ENCODE measurements at regions not wholly inside any gene's neighbourhood (a gene's known extent, or its start where the extent isn't known, plus 50 kb on each side); places are given as distances from the start of the nearest gene placed in this dataset.
A peak's percentile ranks its signal among the peaks of the same experiment; 100 is the strongest.

- DNase-seq (ENCODE audit: low read depth): peak; percentile 73
Measured at GRCh38 chr12:65681226-65681625, 143.1 kb upstream of the HMGA2 start.

- DNase-seq (ENCODE audit: low read depth): no peak
Measured at GRCh38 chr12:65682112-65682511, 142.2 kb upstream of the HMGA2 start.

DNA sequence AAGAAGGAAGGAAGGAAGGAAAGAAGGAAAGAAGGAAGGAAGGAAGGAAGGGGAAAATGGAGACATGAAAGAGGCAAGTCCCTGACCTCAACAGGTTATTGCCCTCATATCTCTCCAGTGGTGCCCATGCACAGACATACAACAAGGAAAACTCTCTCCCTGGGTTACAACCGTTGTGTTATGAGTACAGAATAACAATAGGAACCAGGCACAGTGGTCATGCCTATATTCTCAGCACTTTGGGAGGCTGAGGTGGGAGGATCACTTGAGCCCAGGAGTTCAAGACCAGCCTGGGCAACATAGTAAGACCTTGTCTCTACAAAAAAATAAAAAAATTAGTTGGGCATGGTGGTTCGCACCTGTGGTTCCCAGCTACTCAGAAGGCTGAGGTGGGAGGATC, 139.4 kb upstream of the HMGA2 start:
- no peak for DNase-seq (ENCODE audit: low read depth)

GRCh38 chr12:65685514-65685913, 138.8 kb upstream of the HMGA2 start:
- DNase-seq (ENCODE audit: low read depth): peak; percentile 52

DNA sequence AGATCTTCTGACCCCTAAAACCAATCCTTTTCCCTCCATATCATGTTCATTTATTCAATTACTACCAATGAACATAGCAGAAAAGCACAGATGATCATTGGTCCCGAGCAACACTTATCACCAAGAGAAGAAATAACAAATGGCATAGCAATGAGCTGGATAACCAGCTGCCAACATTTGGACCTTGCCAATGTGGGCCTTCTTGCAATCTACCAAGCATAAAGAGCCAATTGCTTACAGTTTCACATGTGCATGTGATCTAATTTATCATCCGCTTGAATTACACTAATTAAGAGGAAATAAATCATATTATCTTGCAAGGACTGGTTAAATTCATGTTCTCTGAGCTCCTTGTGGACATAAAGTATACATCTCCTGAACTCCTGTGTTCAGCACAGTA, 134.8 kb upstream of the HMGA2 start:
- no peak for DNase-seq (ENCODE audit: low read depth)

GRCh38 chr12:65690477-65690876, 133.8 kb upstream of the HMGA2 start:
- no peak for DNase-seq (ENCODE audit: low read depth)

DNA sequence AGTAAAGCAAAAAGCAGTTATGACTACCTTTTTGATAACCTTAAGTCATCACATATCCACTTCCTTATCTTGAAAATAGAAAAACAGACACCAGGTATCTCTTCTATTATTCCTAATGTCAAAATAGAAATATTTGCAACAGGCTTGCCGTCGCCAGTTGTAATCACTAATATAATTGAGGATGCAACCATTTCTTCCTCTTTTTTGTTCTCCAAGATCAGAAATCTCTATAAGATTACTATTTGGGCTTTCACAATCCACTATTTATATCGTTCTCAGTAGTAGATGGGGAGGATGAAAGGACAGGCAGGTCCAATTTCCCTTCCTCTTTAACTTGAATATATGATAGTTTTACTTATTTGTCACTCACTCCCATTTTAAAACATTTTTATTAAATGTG, 130.2 kb upstream of the HMGA2 start:
- no peak for DNase-seq (ENCODE audit: low read depth)

DNA sequence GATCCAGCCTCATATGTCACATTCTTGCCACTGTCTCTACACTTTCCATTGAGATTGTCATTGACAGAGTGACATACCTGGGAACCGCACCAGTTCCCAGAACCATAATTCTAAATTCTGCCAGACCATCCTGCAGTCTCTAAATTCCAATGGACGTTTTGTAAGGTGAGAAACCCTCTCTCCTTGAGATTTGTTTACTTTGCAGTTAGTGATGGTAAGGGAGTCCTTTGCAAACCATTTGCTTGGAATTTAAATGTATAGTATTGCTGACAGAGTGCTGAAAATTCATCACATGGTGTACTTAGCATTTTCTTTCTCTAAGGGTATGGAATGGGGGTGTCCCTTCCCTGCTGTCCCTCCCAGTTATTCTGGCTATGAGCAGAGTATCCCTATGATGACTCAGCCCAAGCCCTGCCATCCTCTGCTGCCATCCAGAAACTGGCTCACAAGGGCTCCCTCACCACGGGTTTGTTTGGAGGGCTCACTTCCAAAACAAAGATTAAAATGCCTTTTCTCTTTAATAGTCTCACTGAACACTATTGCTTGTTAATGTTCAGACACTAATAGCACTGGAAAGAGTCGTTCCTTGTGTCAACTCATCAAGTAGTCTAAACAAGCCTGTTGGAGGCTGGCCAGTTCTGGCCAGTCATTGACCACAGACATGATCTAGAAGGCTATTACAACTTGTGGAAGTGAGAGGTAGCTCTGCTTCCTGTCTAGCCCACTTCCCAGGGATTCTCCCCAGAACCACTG, 129.0 kb upstream of the HMGA2 start:
- DNase-seq (ENCODE audit: low read depth): peak; percentile 98

DNA sequence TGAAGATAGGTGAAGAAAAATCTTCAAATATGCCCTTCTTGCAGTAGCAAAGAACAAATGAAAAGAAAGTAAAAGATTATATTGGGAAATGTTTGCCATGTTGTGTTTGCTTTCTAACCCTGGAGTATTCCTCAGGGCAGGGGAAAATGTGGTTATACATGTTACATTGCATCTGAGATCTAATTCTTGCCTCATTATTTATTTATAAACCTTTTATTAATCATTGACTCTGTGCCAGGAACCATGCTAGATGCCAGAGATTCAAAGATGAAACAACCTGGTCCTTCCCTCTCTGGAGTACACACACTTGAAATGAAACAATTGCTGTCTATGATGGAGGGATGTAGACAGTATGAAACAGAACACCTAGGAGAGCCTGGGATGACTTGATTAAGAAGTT, 128.1 kb upstream of the HMGA2 start:
- peak; percentile 41 for DNase-seq (ENCODE audit: low read depth)

DNA sequence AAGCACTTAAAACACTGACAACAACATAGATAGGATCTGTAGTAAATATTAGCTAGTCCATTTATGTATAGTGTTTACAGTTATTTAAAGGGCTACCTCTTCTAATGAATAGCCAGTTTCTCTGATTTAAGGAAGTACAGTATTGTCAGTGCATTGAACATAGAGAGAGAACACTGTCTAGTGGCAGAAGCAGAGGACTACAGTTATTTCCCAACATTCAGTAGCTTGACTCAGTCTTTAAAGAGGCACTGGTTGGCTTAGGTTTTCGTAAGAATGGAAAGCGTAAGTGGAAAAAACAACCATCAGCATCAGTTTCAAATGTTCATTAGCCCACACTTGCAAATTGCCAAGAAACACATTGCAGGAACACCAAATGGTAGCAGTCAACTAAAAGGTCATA, 125.0 kb upstream of the HMGA2 start:
- DNase-seq (ENCODE audit: low read depth): peak; percentile 82

- DNase-seq (ENCODE audit: low read depth): no peak
Measured at GRCh38 chr12:65703176-65703575, 121.1 kb upstream of the HMGA2 start.

- no peak for DNase-seq (ENCODE audit: low read depth)
Measured at GRCh38 chr12:65705380-65705876, 118.9 kb upstream of the HMGA2 start.

DNA sequence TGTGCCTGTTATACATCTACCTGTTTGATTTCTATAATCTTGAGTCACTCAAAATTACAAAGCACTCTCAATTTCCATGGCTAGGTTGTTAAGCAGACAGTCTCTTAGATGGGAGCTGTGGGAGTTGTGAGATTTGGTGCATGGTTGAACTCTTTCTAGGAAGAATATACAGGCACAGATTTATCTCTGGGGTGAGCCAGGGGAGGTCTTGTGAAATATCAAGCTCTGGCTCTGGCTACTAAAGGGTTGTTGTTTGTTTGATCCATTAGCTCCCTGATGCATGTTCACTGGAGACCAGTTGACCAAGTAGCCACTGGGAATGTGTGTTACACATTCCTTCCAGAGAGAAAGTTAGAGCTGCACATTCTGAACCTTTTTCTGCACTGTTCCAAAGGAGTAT, 117.2 kb upstream of the HMGA2 start:
- DNase-seq (ENCODE audit: low read depth): peak; percentile 56

DNA sequence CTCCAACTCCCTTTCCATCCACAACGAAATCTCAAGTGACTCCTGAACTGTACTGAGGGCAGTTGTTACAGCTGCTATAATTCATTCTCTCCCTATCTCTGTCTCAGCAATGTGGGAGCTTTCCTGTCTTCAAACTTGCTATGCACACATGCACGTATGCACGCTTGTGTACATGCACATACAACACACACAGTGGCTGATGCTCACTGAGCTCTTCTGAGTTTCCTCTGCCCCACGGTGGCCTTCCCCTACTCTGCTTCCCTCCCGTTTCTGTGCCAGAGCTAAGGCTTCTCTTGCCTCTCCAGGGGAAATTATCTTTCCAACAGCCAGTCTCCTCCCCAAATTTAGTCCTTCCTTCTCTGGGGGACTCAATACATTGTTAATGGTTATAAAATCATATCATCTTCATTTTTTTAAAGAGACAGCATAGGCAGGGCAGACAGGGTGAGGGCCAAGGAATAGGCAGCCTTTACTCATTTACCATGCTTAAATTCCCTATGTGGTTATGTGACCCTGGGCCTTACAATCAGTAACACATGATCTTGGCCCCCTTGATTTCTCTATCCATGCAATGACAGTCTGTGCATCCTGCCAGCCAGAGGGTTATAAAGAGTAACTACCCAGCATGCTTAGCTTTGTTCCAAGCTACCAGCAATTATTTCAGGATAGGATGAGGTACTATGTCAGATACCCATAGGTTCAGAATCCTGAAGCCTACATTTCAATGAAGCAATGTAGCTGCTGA, 111.9 kb upstream of the HMGA2 start:
- DNase-seq (ENCODE audit: low read depth): no peak

DNA sequence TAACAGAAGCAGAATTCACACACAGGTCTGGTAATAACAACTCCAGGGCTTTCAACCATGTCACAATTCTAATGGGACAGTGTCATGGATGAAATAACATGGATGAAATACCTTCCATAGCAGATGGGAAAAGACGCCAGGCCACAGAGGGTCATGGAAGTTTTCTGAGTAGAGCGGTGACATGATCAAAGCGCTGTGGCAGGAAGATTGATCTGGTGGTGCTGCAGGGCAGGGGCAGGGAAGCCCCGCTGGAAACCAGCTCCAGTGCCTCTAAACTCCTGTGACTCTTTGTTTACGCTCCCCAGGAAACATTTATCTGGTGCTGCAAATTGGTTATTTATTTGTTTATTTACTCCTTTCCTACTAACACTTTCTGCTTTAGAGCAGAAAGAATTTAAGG, 108.3 kb upstream of the HMGA2 start:
- DNase-seq (ENCODE audit: low read depth): no peak

DNA sequence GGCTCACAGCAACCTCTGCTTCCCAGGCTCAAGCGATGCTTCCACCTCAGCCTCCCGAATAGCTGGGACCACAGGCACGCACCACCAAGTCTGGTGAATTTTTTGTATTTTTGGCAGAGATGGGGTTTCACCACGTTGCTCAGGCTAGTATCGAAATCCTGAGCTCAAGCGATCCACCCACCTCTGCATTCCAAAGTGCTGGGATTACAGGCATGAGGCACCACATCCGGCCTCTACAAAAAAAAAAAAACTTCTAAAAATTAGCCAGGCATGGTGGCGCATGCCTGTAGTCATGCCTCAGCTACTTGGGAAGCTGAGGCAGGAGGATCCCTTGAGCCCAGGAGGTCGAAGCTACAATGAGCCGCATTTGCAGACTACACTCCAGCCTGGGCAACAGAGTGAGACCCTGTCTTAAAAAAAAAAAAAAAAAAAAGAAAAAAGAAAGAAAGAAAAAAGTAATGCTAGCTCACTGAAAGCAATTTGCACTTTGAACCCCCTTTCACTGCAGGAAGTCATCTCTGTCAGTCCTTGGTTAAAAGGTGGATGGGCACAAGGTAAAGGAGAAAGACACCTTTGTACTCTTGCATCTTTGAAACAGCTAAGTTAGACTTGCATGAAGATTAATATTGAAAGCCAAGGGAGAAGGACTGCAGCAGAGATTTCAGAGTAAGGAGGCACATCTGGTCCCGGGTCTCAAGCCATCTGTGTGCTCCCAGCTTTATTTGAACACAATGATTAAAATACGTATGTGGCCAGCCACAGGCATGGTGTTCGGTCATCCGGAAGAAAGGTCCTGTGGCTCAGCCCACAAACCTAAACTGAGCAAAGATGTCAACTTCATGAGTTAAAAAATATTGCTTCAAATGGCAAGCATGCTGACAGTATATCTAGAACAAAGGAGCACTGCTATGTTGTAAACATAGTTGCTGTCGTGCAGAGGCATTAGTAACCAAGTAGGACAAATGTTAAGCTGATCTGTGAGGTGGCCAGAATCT, 103.8 kb upstream of the HMGA2 start:
- DNase-seq (ENCODE audit: low read depth): peak; percentile 59

- DNase-seq (ENCODE audit: low read depth): no peak
Measured at GRCh38 chr12:65721541-65722190, 102.6 kb upstream of the HMGA2 start.

DNA sequence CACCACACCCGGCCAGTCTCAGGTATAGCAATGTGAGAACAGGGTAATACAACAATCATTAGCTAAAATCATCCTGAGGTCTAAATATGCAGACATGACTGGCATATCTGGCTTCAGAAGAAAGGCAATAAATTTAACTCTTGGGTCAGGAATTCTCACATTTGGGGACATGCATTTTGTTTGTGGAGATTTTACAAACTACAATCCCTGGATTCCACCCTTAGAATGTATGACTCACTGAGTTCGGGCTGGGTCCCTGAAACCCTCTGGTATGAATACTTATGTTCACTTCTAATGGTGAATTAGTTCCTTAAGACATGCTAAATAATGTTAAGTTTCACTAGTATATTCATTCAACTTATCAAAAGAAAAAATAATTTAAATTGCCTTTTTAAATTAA, 98.9 kb upstream of the HMGA2 start:
- no peak for DNase-seq (ENCODE audit: low read depth)

GRCh38 chr12:65728455-65728847, 95.8 kb upstream of the HMGA2 start:
- DNase-seq (ENCODE audit: low read depth): no peak

DNA sequence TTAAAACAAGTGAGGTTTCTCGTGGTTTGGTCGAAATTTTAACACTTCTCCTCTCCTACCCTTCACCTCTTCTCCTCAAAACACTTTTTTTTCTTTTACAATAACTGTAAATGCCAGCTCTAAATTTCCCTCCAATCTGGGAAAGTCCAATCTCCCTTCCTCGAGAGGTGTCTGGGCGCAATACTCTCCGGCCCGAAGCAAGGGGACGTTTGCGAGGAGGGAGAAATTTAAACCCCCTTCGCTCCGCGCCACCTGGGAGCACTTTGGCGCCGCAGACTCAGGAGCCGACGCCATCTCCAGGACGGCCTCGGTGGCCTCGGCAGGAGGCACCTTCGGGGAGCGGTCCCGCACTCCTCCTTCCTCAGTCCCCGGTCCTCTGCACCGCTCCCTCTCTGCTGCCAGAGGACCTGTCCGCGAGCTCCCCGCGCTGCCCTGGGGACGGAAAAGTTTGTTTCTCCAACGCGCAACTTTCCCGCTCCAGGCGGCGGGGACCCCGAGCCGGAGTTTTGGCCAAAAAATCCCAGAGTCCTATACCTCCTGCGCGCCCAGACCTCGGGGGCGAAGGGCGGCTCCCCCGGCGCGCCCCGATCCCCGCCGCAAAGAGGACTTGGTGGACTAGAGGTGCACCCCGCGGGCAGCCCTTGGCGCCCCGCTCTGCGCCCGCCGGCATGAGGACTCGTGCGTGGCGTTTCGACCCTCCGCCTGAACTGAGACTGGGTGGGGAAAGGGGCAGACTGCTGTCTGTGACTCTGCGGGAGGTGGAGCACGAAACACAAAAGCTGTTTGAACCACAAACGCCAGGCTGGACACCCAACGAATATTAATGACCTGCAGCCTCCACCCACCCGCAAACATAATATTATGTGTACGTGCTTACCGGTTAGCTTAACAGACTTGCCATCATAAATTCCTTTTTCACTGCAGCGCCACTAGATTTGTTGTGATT, 95.2 kb upstream of the HMGA2 start:
- DNase-seq (ENCODE audit: low read depth): no peak

- no peak for DNase-seq (ENCODE audit: low read depth)
Measured at GRCh38 chr12:65731771-65732170, 92.5 kb upstream of the HMGA2 start.

Measured in amniotic epithelial cell (primary cell).